Lung (tissue), 11 donors: ENCODE measurements at regions not wholly inside any gene's neighbourhood (a gene's known extent, or its start where the extent isn't known, plus 50 kb on each side); places are given as distances from the start of the nearest gene placed in this dataset.

Experiments
- ATAC-seq: fragments of 200-7000 bp; cut with Tn5 transposase; one replicate; pipeline ENCODE4 v1.9.1; 2020; ENCODE audit warnings: moderate number of reproducible peaks; ENCODE audit not compliant: insufficient read depth, low FRiP score
- DNase-seq, 3 donors: peaks; one replicate each; pipeline ENCODE4 v3.0.0-alpha.2; 2013 to 2017
- H3K27ac ChIP-seq, 2 donors: one replicate each; pipeline ENCODE4 v1.5.1; 2013; ENCODE audit warnings: mild to moderate bottlenecking in 2 of 2, moderate library complexity in 2 of 2, control low read depth in 1 of 2, inconsistent platforms in 1 of 2, low read depth in 1 of 2, low read length in 1 of 2
- H3K27me3 ChIP-seq, 3 donors: one replicate each; pipeline ENCODE4 v1.5.1; 2013; ENCODE audit warnings: low read length in 2 of 3; ENCODE audit not compliant: control insufficient read depth in 3 of 3, insufficient read depth in 3 of 3
- H3K36me3 ChIP-seq, 4 donors: one replicate each; pipeline ENCODE4 v1.5.1; 2013; ENCODE audit warnings: low read length in 4 of 4, mild to moderate bottlenecking in 1 of 4, moderate library complexity in 1 of 4; ENCODE audit not compliant: control insufficient read depth in 4 of 4, insufficient read depth in 4 of 4
- H3K4me1 ChIP-seq, 5 donors: one replicate each; pipeline ENCODE4 v1.5.1; 2013; ENCODE audit warnings: low read length in 5 of 5, mild to moderate bottlenecking in 2 of 5, moderate library complexity in 1 of 5; ENCODE audit not compliant: control insufficient read depth in 5 of 5, insufficient read depth in 5 of 5
- H3K4me3 ChIP-seq: one replicate; pipeline ENCODE4 v1.5.1; 2013; ENCODE audit warnings: mild to moderate bottlenecking, control low read depth, moderate library complexity
- H3K9ac ChIP-seq, 2 donors: one replicate each; pipeline ENCODE4 v1.5.1; 2013; ENCODE audit warnings: low read length in 2 of 2, control low read depth in 1 of 2; ENCODE audit not compliant: insufficient read depth in 1 of 2
- H3K9me3 ChIP-seq, 4 donors: one replicate each; pipeline ENCODE4 v1.5.1; 2013; ENCODE audit warnings: low read length in 3 of 4, mild to moderate bottlenecking in 1 of 4, moderate library complexity in 1 of 4; ENCODE audit not compliant: control insufficient read depth in 4 of 4, insufficient read depth in 3 of 4
- WGBS, 2 donors: extraction: QIAGEN DNeasy Blood & Tissue Kit; methylation state at CpG; one replicate each; pipeline ENCODE4 v1.1.7; 2013; 5-methylcytosine and 5-hydroxymethylcytosine counted together
- TF ChIP-seq, protein P1 (sequence below): IDR thresholded peaks from 2 replicates; pipeline ENCODE4 v1.5.1; 2012; ENCODE audit warnings: mild to moderate bottlenecking; ENCODE audit errors: control extremely low read depth, extremely low read depth
- donor health status: control.
- donor health status: control.
- donor health status: Bipolar disorder and iron deficiency.
- donor health status: healthy.
- donor health status: DM: yes; HTN: yes; CAD: no.

DNA sequence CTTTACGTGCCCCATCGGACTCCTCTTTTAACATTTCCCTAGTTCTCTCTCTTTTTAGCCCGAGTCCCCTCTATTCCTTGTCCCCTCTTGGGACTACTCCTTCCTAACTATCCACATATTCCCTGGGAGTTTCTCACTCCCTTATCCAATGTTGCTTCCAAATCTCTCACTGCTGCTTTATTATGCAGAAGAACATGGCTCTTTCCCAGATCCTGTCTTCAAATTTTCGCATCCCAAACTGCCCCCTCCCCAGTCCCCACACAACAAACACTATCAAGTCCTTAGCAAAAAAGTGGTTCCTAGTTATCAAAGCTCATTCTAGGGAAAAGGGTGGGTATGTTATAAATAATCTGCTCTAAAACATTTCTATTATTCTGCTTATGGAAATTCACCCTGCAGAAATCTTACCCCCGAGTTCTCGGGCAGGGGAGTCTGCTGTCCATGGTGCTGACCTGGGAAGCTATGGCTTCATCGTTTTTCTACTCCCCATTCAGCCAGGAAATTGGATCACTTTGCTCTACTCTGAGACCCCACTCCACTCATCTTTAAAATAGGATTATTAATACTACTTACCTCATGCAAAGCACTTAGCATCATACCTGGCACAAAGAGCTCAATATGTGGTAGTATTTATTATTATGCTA, 393.5 kb downstream of the BUD13 start:
- peak; percentile 76 to 85 (median 78) for DNase-seq
- Histone ChIP-seq H3K4me3 (no peak overlapping the region), H3K36me3 (no peaks in the 10 kb centered on the region), H3K9ac (no peak overlapping the region), H3K27me3 (no peaks in the 10 kb centered on the region), H3K27ac (no peak overlapping the region), H3K9me3 (no peaks in the 10 kb centered on the region), H3K4me1 (no peaks in the 10 kb centered on the region)
- 39 to 44% methylated on average over 7 of the region's 7 CpGs for WGBS, 2 donors
- ATAC-seq = no peak
- TF ChIP-seq, protein P1, sequence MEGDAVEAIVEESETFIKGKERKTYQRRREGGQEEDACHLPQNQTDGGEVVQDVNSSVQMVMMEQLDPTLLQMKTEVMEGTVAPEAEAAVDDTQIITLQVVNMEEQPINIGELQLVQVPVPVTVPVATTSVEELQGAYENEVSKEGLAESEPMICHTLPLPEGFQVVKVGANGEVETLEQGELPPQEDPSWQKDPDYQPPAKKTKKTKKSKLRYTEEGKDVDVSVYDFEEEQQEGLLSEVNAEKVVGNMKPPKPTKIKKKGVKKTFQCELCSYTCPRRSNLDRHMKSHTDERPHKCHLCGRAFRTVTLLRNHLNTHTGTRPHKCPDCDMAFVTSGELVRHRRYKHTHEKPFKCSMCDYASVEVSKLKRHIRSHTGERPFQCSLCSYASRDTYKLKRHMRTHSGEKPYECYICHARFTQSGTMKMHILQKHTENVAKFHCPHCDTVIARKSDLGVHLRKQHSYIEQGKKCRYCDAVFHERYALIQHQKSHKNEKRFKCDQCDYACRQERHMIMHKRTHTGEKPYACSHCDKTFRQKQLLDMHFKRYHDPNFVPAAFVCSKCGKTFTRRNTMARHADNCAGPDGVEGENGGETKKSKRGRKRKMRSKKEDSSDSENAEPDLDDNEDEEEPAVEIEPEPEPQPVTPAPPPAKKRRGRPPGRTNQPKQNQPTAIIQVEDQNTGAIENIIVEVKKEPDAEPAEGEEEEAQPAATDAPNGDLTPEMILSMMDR = no peak

DNA sequence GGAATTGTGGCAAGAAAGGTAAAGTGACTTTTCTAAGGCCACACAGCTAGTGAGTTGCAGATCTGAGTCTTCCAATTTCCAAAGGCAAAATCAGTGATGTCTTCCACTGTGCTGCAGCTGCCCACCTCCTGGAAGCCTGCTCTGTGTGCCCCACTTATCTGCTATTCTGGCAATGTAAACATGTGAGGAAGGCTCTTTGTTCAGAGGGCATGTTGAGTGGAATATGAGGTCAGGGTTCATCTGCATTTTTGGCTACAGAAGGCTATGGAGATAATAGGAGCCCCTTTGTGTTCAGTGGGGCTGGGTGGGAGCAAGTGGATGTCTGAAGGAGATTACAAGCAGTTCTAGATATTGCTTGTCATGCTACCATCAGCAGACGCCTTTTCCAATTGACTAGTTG, 396.2 kb downstream of the BUD13 start:
- H3K9me3 ChIP-seq = no peaks in the 10 kb centered on the region
- DNase-seq = no peak
- no peaks in the 10 kb centered on the region for H3K36me3 ChIP-seq
- WGBS, 2 donors = 63 to 71% methylated on average over 1 of the region's 1 CpG
- no peaks in the 10 kb centered on the region for H3K4me1 ChIP-seq
- H3K27me3 ChIP-seq = no peaks in the 10 kb centered on the region
- no peak overlapping the region for H3K27ac ChIP-seq
- ATAC-seq = no peak
- H3K4me3 ChIP-seq = no peak overlapping the region
- H3K9ac ChIP-seq = no peak overlapping the region
- TF ChIP-seq, protein P1 = no peak

DNA sequence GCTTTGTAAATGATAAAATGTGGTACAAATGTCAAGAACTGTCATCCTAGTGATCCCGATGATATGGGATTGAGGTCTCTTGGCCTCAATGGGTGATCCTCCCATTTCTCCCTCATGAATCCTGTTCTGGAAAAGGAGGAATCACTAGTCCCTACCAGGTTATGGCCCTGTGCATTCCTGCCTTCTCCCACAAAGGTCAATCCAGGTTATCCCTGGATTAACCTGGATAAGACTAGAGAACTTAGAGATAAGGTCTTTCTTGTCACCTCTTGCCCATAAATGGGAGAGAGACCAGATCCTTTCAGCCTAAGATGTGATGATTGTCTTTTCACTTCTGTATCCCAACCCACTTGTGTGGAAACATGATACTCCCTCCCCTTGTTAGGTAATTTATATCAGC, 396.7 kb downstream of the BUD13 start:
- 88 to 89% methylated on average over 1 of the region's 1 CpG for WGBS, 2 donors
- Histone ChIP-seq H3K9me3 (no peaks in the 10 kb centered on the region), H3K4me3 (no peak overlapping the region), H3K9ac (no peak overlapping the region), H3K36me3 (no peaks in the 10 kb centered on the region), H3K27ac (no peak overlapping the region), H3K4me1 (no peaks in the 10 kb centered on the region), H3K27me3 (no peaks in the 10 kb centered on the region)
- DNase-seq (no peak), ATAC-seq (no peak)
- TF ChIP-seq, protein P1 = no peak

DNA sequence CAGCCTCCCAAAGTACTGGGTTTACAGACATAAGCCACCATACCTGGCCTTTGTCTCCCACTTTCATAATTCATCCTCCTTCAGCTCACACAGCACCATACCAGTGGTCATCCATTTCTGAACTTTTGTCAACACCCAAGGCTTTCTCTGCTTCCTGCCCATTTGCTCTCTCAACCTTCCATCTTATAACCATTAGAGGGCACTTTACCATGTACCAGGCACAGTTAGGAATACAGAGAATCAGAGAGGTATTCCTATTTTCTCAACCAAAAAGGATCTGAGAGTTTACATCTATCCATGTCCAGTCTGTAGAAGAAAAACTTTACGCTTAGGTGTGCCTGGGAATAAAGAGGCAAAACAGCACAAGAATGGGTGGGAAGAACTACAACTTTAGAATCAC, 397.6 kb downstream of the BUD13 start:
- Histone ChIP-seq H3K27me3 (no peaks in the 10 kb centered on the region), H3K27ac (no peak overlapping the region), H3K9ac (no peak overlapping the region), H3K36me3 (no peaks in the 10 kb centered on the region), H3K4me1 (no peaks in the 10 kb centered on the region), H3K9me3 (no peaks in the 10 kb centered on the region), H3K4me3 (no peak overlapping the region)
- TF ChIP-seq, protein P1 = no peak
- WGBS, 2 donors = 91 to 97% methylated on average over 1 of the region's 1 CpG
- DNase-seq (no peak), ATAC-seq (no peak)
